Esophagus squamous epithelium (tissue), 5 donors: ENCODE measurements at regions not wholly inside any gene's neighbourhood (a gene's known extent, or its start where the extent isn't known, plus 50 kb on each side); places are given as distances from the start of the nearest gene placed in this dataset.
A peak's percentile ranks its signal among the peaks of the same experiment; 100 is the strongest.
"Not testable (repeated sequence)": the region's sequence is repeated elsewhere in the genome, so short reads cannot be mapped to it uniquely, and the experiment has no call there.

ENCODE experiments used
- DNase-seq: peaks from one replicate; lab custom pipeline; 2025; lab: John Stamatoyannopoulos, UW
- H3K27ac ChIP-seq, 4 donors: fragments of 200-600 bp; sonication (generic); one replicate each; pipeline ENCODE4 v1.5.1; 2016 to 2019; ENCODE audit warnings: mild to moderate bottlenecking in 1 of 4
- H3K27me3 ChIP-seq, 4 donors: fragments of 200-600 bp; sonication (generic); 1 replicate in 3 of 4; 2 replicates in 1 of 4; pipeline versions ENCODE4 v1.5.1 to v1.6.0; 2017 to 2021; ENCODE audit warnings: antibody characterized with exemption in 1 of 4
- H3K36me3 ChIP-seq, 3 donors: fragments of 200-600 bp; sonication (generic); one replicate each; pipeline ENCODE4 v1.5.1; 2016 to 2019
- H3K4me1 ChIP-seq, 3 donors: fragments of 200-600 bp; sonication (generic); one replicate each; pipeline ENCODE4 v1.5.1; 2017 to 2019
- H3K4me3 ChIP-seq, 4 donors: fragments of 200-600 bp; sonication (generic); 1 replicate in 3 of 4; 2 replicates in 1 of 4; pipeline ENCODE4 v1.5.1; 2016 to 2019; ENCODE audit warnings: mild to moderate bottlenecking in 2 of 4, moderate library complexity in 1 of 4
- H3K9me3 ChIP-seq, 3 donors: fragments of 200-600 bp; sonication (generic); one replicate each; pipeline ENCODE4 v1.5.1; 2016 to 2019
- POLR2A ChIP-seq, 4 donors: fragments of 450-650 bp; IDR thresholded peaks; one replicate each; pipeline ENCODE4 v1.6.1; 2017; ENCODE audit warnings: antibody characterized with exemption in 4 of 4, mild to moderate bottlenecking in 4 of 4, moderate library complexity in 3 of 4
- WGBS, 2 donors: methylation state at CpG; one replicate each; pipeline ENCODE4 v1.1.5; 2018; 5-methylcytosine and 5-hydroxymethylcytosine counted together
- intact Hi-C: fragments of 100-400 bp; cut with DNase I; formaldehyde crosslinking; loops from one replicate; pipeline ENCODE4 v1.15.0; 2022
- TF ChIP-seq, protein P1 (sequence below), 6 experiments: fragments of 450-650 bp in 4 of 6; fragments of 200-600 bp in 2 of 6; sonication (generic) in 2 of 6; IDR thresholded peaks; one replicate each; pipeline ENCODE4 v1.5.1; 2016 to 2019; ENCODE audit warnings: antibody characterized with exemption in 6 of 6, mild to moderate bottlenecking in 4 of 6, moderate library complexity in 4 of 6
- donor health status: DM: yes; HTN: yes; CAD: no.

DNA sequence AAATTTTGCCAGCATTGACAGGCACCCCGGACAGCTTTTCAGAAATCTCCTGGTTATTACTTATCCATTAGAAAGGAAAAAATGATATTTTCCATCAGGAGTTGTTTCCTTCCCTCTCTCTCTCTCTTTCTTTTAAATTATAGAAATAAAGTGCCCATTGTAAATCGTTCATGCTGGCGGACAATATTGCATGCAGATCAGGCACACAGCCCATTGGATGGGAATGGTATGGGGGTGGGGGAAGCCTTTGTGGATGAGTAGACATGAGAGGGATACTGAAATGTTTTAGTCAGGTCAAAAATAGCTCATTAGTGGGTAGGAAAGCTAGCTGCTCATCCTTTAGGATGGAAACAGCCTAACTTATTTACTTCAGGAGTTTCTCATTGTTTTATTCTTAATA is 764.9 kb upstream of the MMS22L start:
- peaks cover 0 to 13% (median 0%) of the 10 kb centered on the region in 4 donors for H3K27me3 ChIP-seq
- 69 to 83% methylated on average over 3 of the region's 3 CpGs for WGBS, 2 donors
- no peak overlapping the region for H3K27ac ChIP-seq
- intact Hi-C loops = no loop called here
- H3K9me3 ChIP-seq = no peaks in the 10 kb centered on the region
- no peak overlapping the region for H3K4me3 ChIP-seq
- no peaks in the 10 kb centered on the region for H3K36me3 ChIP-seq
- DNase-seq = no peak
- H3K4me1 ChIP-seq = no peaks in the 10 kb centered on the region
- TF ChIP-seq POLR2A (IDR thresholded peaks at IDR 0.05) = no peak
- TF ChIP-seq, protein P1, sequence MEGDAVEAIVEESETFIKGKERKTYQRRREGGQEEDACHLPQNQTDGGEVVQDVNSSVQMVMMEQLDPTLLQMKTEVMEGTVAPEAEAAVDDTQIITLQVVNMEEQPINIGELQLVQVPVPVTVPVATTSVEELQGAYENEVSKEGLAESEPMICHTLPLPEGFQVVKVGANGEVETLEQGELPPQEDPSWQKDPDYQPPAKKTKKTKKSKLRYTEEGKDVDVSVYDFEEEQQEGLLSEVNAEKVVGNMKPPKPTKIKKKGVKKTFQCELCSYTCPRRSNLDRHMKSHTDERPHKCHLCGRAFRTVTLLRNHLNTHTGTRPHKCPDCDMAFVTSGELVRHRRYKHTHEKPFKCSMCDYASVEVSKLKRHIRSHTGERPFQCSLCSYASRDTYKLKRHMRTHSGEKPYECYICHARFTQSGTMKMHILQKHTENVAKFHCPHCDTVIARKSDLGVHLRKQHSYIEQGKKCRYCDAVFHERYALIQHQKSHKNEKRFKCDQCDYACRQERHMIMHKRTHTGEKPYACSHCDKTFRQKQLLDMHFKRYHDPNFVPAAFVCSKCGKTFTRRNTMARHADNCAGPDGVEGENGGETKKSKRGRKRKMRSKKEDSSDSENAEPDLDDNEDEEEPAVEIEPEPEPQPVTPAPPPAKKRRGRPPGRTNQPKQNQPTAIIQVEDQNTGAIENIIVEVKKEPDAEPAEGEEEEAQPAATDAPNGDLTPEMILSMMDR (IDR thresholded peaks at IDR 0.05) = no peak

DNA sequence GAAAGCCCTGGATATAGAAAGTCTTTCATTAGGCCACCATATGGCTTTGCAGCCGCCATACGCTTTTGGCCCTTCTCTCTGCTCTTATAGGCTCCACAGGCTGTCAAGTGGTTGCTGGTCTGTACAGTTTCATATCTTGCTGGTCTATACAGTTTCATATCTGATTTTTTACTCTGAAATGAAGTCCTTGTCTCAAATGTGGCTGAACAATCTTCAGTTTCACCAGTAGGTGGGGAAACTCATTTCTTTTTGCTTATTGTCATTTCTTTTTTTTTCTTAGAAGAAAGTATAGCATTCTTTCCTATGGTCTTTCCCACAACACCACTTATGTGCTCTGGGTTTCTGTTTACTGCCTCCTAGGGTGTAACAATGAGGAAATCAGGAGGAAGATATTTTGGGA is 771.4 kb upstream of the MMS22L start:
- Histone ChIP-seq H3K27me3 (no peaks in the 10 kb centered on the region), H3K4me3 (no peak overlapping the region), H3K4me1 (no peaks in the 10 kb centered on the region), H3K9me3 (no peaks in the 10 kb centered on the region), H3K36me3 (no peaks in the 10 kb centered on the region), H3K27ac (no peak overlapping the region)
- DNase-seq = no peak
- intact Hi-C loops = no loop called here
- no peak for TF ChIP-seq POLR2A (IDR thresholded peaks at IDR 0.05)
- TF ChIP-seq, protein P1 (IDR thresholded peaks at IDR 0.05) = peak in 2 of 6 experiments; percentile 5 to 6
- 91 to 94% methylated on average over 2 of the region's 2 CpGs for WGBS, 2 donors

DNA sequence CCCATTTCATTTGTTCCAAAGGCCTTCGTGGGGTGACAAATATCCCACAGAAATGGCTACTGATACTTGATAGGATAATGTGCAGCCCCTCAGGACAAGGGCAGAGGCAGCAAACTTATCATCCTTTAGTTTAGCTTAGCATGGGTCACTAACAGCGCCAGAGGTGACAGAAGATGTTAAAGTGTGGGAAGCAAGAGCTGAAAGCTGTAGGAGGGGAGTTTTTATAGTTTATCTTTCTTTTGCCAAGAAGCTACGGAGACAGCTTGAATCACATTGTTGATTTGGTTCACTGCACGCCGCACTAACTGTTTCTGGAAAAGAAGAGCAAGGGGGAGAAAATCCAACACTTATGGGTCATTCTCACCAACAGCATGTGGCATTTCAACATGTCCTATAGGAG is 773.9 kb upstream of the MMS22L start:
- Histone ChIP-seq H3K9me3 (no peaks in the 10 kb centered on the region), H3K36me3 (no peaks in the 10 kb centered on the region), H3K27ac (no peak overlapping the region), H3K4me1 (no peaks in the 10 kb centered on the region), H3K27me3 (no peaks in the 10 kb centered on the region), H3K4me3 (no peak overlapping the region)
- intact Hi-C loops = no loop called here
- 26 to 47% methylated on average over 5 of the region's 5 CpGs for WGBS, 2 donors
- TF ChIP-seq, protein P1 (IDR thresholded peaks at IDR 0.05) = no peak
- TF ChIP-seq POLR2A (IDR thresholded peaks at IDR 0.05) = no peak
- DNase-seq = no peak

DNA sequence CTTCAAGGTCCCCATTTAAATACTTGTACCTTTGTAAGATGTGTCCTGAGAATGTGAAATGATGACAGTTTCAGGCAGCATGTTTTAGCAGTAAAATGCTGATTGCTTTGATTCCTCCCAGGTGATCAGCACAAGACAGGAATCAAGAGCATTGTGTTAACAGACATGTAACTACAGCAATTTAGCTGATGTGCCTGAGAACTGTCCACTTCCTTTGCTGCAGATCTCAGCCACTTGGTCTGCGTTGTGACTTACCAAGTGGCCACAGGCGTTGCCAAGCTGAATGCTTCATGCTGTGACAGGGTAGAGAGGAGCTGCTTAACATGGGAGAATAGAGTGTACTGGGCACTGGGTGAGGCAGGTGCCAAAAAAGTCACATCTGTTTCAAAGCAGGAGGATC is 767.0 kb upstream of the POU3F2 start:
- intact Hi-C loops = no loop called here
- no peak for TF ChIP-seq POLR2A (IDR thresholded peaks at IDR 0.05)
- TF ChIP-seq, protein P1 (IDR thresholded peaks at IDR 0.05) = no peak
- Histone ChIP-seq H3K36me3 (no peaks in the 10 kb centered on the region), H3K27me3 (no peaks in the 10 kb centered on the region), H3K27ac (no peak overlapping the region), H3K4me3 (no peak overlapping the region), H3K9me3 (no peaks in the 10 kb centered on the region), H3K4me1 (no peaks in the 10 kb centered on the region)
- WGBS, 2 donors = 58% methylated on average over 2 of the region's 2 CpGs
- DNase-seq = no peak

DNA sequence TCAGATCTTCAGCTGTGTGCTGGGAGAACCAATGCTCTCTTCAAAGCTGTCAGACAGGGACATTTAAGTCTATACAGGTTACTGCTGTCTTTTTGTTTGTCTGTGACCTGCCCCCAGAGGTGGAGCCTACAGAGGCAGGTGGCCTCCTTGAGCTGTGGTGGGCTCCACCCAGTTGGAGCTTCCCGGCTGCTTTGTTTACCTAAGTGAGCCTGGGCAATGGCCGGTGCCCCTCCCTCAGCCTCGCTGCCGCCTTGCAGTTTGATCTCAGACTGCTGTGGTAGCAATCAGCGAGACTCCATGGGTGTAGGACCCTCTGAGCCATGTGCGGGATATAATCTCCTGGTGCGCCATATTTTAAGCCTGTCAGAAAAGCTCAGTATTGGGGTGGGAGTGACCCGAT is 745.8 kb upstream of the POU3F2 start:
- 86 to 90% methylated on average over 1 to 5 of the region's 8 CpGs for WGBS, 2 donors

DNA sequence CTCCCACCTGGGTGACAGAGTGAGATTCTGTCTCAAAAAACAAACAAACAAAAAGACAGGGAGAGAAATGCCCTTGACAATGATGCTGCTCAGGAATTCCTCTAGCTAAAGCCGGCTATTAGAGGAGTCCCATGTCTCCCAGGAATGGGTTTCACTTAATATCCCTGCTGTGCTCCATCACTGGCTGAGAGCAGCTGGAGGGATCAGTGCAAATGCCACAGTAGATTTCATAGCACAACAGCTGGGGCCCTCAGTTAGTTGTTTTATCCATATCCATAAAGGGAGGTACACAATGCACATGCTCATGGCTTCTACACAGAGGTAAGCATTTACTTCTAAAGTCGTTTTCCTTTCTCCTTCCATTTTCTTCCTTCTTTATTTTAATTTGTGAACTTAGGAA is 742.0 kb upstream of the POU3F2 start:
- Histone ChIP-seq H3K36me3 (no peaks in the 10 kb centered on the region), H3K4me1 (no peaks in the 10 kb centered on the region), H3K27me3 (no peaks in the 10 kb centered on the region), H3K4me3 (no peak overlapping the region), H3K27ac (no peak overlapping the region), H3K9me3 (no peaks in the 10 kb centered on the region)
- WGBS, 2 donors = 35 to 45% methylated on average over 2 of the region's 2 CpGs
- DNase-seq = no peak
- TF ChIP-seq, protein P1 (IDR thresholded peaks at IDR 0.05) = no peak
- no peak for TF ChIP-seq POLR2A (IDR thresholded peaks at IDR 0.05)
- intact Hi-C loops = no loop called here

More for the DNA sequence above, 745.8 kb upstream of the POU3F2 start:
- H3K27ac ChIP-seq, H3K9me3 ChIP-seq, H3K27me3 ChIP-seq, H3K4me3 ChIP-seq, intact Hi-C loops, H3K36me3 ChIP-seq, DNase-seq, H3K4me1 ChIP-seq: not testable (repeated sequence)
